ENCODE measurements at regions not wholly inside any gene's neighbourhood (a gene's known extent, or its start where the extent isn't known, plus 50 kb on each side); places are given as distances from the start of the nearest gene placed in this dataset.

DNA sequence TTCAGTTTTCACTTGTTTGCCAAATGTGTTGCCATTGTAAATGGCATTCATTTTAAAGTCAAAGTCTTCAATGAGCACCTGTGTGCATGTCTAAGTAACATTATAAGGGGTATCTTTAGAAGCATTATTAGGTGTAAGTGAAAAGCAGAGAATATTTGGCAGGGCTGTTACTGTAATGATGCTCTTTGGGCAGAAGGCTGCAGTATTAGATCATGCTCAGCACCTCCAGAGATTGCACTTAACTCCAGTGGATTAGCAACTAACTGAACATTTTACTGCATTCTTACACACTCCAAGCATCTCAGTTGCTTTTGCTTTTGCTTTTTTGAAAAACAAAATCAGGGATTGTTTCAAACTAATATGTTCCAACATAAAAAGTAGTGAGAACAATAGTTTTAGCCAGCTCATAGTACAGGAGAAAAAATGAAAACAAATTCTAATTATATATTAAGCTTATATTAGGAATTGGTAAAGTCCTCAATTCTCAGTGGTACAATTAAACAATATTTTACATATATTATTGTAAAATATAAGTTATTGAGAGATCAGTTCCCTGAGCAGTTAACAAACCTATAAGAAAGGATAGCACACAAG lies 1740.9 kb upstream of the CDH9 start:
- no peaks in the 10 kb centered on the region for H3K27me3 ChIP-seq (replicated peaks; ENCODE audit: insufficient read depth)
- intact Hi-C loops (cut with DNase I), result no loop called here
- no peak for TF ChIP-seq POLR2A (IDR thresholded peaks at IDR 0.05)
- TF ChIP-seq, protein P1, sequence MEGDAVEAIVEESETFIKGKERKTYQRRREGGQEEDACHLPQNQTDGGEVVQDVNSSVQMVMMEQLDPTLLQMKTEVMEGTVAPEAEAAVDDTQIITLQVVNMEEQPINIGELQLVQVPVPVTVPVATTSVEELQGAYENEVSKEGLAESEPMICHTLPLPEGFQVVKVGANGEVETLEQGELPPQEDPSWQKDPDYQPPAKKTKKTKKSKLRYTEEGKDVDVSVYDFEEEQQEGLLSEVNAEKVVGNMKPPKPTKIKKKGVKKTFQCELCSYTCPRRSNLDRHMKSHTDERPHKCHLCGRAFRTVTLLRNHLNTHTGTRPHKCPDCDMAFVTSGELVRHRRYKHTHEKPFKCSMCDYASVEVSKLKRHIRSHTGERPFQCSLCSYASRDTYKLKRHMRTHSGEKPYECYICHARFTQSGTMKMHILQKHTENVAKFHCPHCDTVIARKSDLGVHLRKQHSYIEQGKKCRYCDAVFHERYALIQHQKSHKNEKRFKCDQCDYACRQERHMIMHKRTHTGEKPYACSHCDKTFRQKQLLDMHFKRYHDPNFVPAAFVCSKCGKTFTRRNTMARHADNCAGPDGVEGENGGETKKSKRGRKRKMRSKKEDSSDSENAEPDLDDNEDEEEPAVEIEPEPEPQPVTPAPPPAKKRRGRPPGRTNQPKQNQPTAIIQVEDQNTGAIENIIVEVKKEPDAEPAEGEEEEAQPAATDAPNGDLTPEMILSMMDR (IDR thresholded peaks at IDR 0.05), result peak in 1 of 4 experiments; percentile 39
- TF ChIP-seq POLR2AphosphoS5 (IDR thresholded peaks at IDR 0.05), result no peak
- no peak overlapping the region for H3K27ac ChIP-seq
- no peaks in the 10 kb centered on the region for H3K9me3 ChIP-seq
- DNase-seq (ENCODE audit: low spot score), result no peak
- H3K4me3 ChIP-seq, result no peak overlapping the region
- no peaks in the 10 kb centered on the region for H3K4me1 ChIP-seq (replicated peaks)
- H3K36me3 ChIP-seq, result no peaks in the 10 kb centered on the region

DNA sequence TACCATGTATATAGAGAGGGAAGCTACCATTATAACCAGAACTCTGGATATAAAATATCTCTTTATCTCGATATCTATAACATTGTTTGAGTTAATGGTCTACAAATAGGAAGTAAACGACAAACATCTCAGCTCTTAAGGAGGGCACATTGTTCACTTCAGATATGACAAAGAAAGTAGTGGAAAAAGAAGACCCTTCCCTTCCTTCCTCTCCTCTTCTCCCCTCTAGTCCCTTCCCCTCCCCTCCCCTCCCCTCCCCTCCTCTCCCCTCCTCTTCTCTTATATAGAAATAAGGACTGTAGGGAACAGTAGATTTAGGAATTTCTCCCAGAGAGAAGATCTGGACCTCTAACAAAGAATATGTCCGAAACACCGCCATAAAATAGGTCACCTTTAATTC lies 1731.9 kb upstream of the CDH9 start:
- TF ChIP-seq, protein P1 (IDR thresholded peaks at IDR 0.05), result no peak
- TF ChIP-seq POLR2A (IDR thresholded peaks at IDR 0.05) (no peak), POLR2AphosphoS5 (IDR thresholded peaks at IDR 0.05) (no peak)
- Histone ChIP-seq H3K27ac (no peak overlapping the region), H3K4me3 (no peak overlapping the region), H3K36me3 (no peaks in the 10 kb centered on the region), H3K9me3 (no peaks in the 10 kb centered on the region), H3K4me1 (replicated peaks) (no peaks in the 10 kb centered on the region), H3K27me3 (replicated peaks; ENCODE audit: insufficient read depth) (no peaks in the 10 kb centered on the region)
- intact Hi-C loops (cut with DNase I), result no loop called here
- no peak for DNase-seq (ENCODE audit: low spot score)
- WGBS, result 90% methylated on average over 4 of the region's 4 CpGs

DNA sequence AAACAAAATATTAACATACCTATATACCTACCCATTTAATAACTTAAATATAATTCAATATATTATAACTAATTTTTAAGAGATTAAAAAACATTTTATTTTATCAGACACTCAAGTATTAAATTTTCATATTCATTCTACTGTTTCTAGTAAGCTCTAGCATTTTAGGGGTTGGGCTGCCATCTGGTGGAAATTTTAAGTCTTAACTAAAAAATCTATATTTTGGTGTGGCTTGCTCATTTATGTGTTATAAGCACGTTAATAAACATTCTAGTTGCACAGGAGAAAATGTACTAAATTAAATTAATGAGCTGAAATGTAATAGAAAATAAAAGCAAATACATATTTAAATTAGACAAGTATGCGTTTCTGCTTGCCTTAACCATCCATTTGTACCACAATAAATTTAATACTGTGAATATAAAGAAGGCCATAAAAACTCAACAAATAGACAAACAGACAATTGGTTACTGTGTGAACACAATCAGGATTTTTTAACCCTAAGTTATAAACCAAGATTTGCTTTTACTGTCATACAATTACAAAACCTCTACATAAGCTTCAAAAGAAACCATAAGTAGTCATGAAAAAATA lies 1728.3 kb upstream of the CDH9 start:
- Histone ChIP-seq H3K9me3 (no peaks in the 10 kb centered on the region), H3K4me1 (replicated peaks) (no peaks in the 10 kb centered on the region), H3K27me3 (replicated peaks; ENCODE audit: insufficient read depth) (no peaks in the 10 kb centered on the region), H3K27ac (no peak overlapping the region), H3K4me3 (no peak overlapping the region), H3K36me3 (no peaks in the 10 kb centered on the region)
- DNase-seq (ENCODE audit: low spot score), result no peak
- intact Hi-C loops (cut with DNase I), result no loop called here
- no peak for TF ChIP-seq POLR2A (IDR thresholded peaks at IDR 0.05)
- TF ChIP-seq, protein P1 (IDR thresholded peaks at IDR 0.05), result peak in 3 of 4 experiments; percentile 18 to 42 (median 27)
- no peak for TF ChIP-seq POLR2AphosphoS5 (IDR thresholded peaks at IDR 0.05)
- 5% methylated on average over 2 of the region's 2 CpGs for WGBS

DNA sequence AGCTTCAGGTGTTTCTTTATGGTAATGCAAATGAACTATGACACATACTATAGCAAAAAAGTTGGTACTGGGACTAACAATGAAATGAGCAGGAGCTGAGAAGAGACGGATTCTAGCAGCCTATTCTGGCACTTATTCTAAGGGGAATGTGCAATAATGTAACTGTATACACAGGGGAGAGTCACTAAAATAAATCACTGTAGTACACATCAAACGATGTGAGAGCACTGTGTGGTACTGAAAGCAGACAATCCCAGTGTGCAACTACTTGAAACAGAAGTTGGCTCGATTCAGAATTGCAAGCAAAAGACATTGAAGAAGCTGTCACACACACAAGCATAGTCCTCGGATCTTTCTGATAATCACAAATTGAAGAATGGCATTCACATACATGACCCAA lies 1713.0 kb upstream of the CDH9 start:
- no peaks in the 10 kb centered on the region for H3K9me3 ChIP-seq
- no peak overlapping the region for H3K27ac ChIP-seq
- no peak for DNase-seq (ENCODE audit: low spot score)
- TF ChIP-seq, protein P1 (IDR thresholded peaks at IDR 0.05), result no peak
- TF ChIP-seq POLR2A (IDR thresholded peaks at IDR 0.05) (no peak), POLR2AphosphoS5 (IDR thresholded peaks at IDR 0.05) (no peak)
- no peaks in the 10 kb centered on the region for H3K36me3 ChIP-seq
- H3K27me3 ChIP-seq (replicated peaks; ENCODE audit: insufficient read depth), result no peaks in the 10 kb centered on the region
- H3K4me1 ChIP-seq (replicated peaks), result no peaks in the 10 kb centered on the region
- no peak overlapping the region for H3K4me3 ChIP-seq
- WGBS, result 48% methylated on average over 4 of the region's 4 CpGs
- intact Hi-C loops (cut with DNase I), result no loop called here

DNA sequence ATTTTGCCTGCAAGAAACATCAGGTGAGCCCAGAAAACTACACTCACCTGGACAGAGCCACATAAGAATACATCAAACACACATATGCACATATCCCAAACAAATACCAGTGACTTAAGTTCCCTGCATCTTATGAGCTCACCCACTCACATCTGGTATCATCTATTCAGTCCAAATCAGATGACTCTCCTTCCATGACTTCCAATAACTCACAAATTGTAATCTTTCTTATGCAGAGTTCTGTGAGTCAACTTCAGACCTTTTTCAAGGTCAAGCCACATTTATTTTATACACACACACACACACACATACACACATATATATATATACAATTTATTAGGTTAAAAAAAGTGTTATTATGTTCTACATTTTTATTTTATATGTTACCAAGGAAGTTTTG lies 1711.9 kb upstream of the CDH9 start:
- no peak for DNase-seq (ENCODE audit: low spot score)
- no peaks in the 10 kb centered on the region for H3K36me3 ChIP-seq
- H3K9me3 ChIP-seq, result no peaks in the 10 kb centered on the region
- TF ChIP-seq, protein P1 (IDR thresholded peaks at IDR 0.05), result no peak
- TF ChIP-seq POLR2A (IDR thresholded peaks at IDR 0.05), result no peak
- TF ChIP-seq POLR2AphosphoS5 (IDR thresholded peaks at IDR 0.05), result no peak
- H3K27ac ChIP-seq, result no peak overlapping the region
- no peaks in the 10 kb centered on the region for H3K4me1 ChIP-seq (replicated peaks)
- no peaks in the 10 kb centered on the region for H3K27me3 ChIP-seq (replicated peaks; ENCODE audit: insufficient read depth)
- no peak overlapping the region for H3K4me3 ChIP-seq
- intact Hi-C loops (cut with DNase I), result no loop called here

Data from prostate gland (tissue), 2 donors.